Stimulated activated CD8-positive, alpha-beta memory T cell treated with anti-CD3 and anti-CD28 coated beads, Interleukin-7, amount 100 ng/mL, for 24 hours (primary cell): ENCODE measurements at regions not wholly inside any gene's neighbourhood (a gene's known extent, or its start where the extent isn't known, plus 50 kb on each side); places are given as distances from the start of the nearest gene placed in this dataset.
"Not testable (repeated sequence)": the region's sequence is repeated elsewhere in the genome, so short reads cannot be mapped to it uniquely, and the experiment has no call there.

Source experiments
- DNase-seq: peaks from one replicate; pipeline ENCODE4 v3.0.0-alpha.2; 2020; ENCODE audit warnings: low read depth

GRCh38 chr2:146386096-146386495 is 1458.7 kb upstream of the ACVR2A start:
- no peak for DNase-seq

- no peak for DNase-seq
Measured at GRCh38 chr2:146385031-146385430, 1459.8 kb upstream of the ACVR2A start.

- no peak for DNase-seq
Measured at GRCh38 chr2:146376511-146377064, 1468.2 kb upstream of the ACVR2A start.

GRCh38 chr2:146374505-146374904 is 1470.3 kb upstream of the ACVR2A start:
- no peak for DNase-seq

GRCh38 chr2:146371364-146371763 is 1473.5 kb upstream of the ACVR2A start:
- not testable (repeated sequence) for DNase-seq

- DNase-seq, result no peak
Measured at GRCh38 chr2:146370826-146371225, 1474.0 kb upstream of the ACVR2A start.

GRCh38 chr2:146366276-146366675 is 1478.6 kb upstream of the ACVR2A start:
- no peak for DNase-seq

- DNase-seq, result no peak
Measured at GRCh38 chr2:146365041-146365440, 1479.8 kb upstream of the ACVR2A start.

GRCh38 chr2:146363731-146364130 is 1481.1 kb upstream of the ACVR2A start:
- no peak for DNase-seq

- no peak for DNase-seq
Measured at GRCh38 chr2:146351689-146352088, 1493.1 kb upstream of the ACVR2A start.

GRCh38 chr2:146349334-146349733 is 1495.5 kb upstream of the ACVR2A start:
- DNase-seq, result no peak

GRCh38 chr2:146324951-146325350 is 1519.9 kb upstream of the ACVR2A start:
- no peak for DNase-seq

GRCh38 chr2:146323564-146323963 is 1521.3 kb upstream of the ACVR2A start:
- no peak for DNase-seq

GRCh38 chr2:146321175-146321574 is 1523.7 kb upstream of the ACVR2A start:
- no peak for DNase-seq

GRCh38 chr2:146317959-146318358 is 1526.9 kb upstream of the ACVR2A start:
- no peak for DNase-seq

- no peak for DNase-seq
Measured at GRCh38 chr2:146312899-146313298, 1531.9 kb upstream of the ACVR2A start.

GRCh38 chr2:146305164-146305563 is 1539.7 kb upstream of the ACVR2A start:
- no peak for DNase-seq

- DNase-seq, result no peak
Measured at GRCh38 chr2:146301287-146301686, 1543.5 kb upstream of the ACVR2A start.

GRCh38 chr2:146295080-146295670 is 1549.7 kb upstream of the ACVR2A start:
- no peak for DNase-seq

GRCh38 chr2:146287281-146287680 is 1557.5 kb upstream of the ACVR2A start:
- DNase-seq, result no peak

GRCh38 chr2:146278881-146279280 is 1565.9 kb upstream of the ACVR2A start:
- DNase-seq, result no peak

- DNase-seq, result no peak
Measured at GRCh38 chr2:146271131-146271831, 1573.5 kb upstream of the ACVR2A start.

GRCh38 chr2:146270618-146271017 is 1574.2 kb upstream of the ACVR2A start:
- no peak for DNase-seq

GRCh38 chr2:146267093-146267492 is 1577.7 kb upstream of the ACVR2A start:
- no peak for DNase-seq
